HFFc6 (cell line): ENCODE measurements at regions not wholly inside any gene's neighbourhood (a gene's known extent, or its start where the extent isn't known, plus 50 kb on each side); places are given as distances from the start of the nearest gene placed in this dataset.

Source experiments
- DNase-seq: peaks from one replicate; pipeline ENCODE4 v3.0.0-alpha.2; 2018
- H3K27ac Mint-ChIP-seq: 2 replicates; pipeline ENCODE4 v1.8.0; 2020; ENCODE audit warnings: mild to moderate bottlenecking, mixed read lengths
- H3K27me3 Mint-ChIP-seq: 2 replicates; pipeline ENCODE4 v1.8.0; 2021; ENCODE audit warnings: mild to moderate bottlenecking, moderate library complexity, mixed read lengths; ENCODE audit not compliant: insufficient read depth
- H3K36me3 Mint-ChIP-seq: 2 replicates; pipeline ENCODE4 v1.8.0; 2021; ENCODE audit warnings: low read depth, mixed read lengths
- H3K4me1 Mint-ChIP-seq: 2 replicates; pipeline ENCODE4 v1.8.0; 2020; ENCODE audit warnings: low read depth, mixed read lengths
- H3K4me3 Mint-ChIP-seq: 2 replicates; pipeline ENCODE4 v1.8.0; 2020; ENCODE audit warnings: mild to moderate bottlenecking, moderate library complexity, mixed read lengths
- H3K9me3 Mint-ChIP-seq: 2 replicates; pipeline ENCODE4 v1.8.0; 2020; ENCODE audit warnings: mild to moderate bottlenecking, mixed read lengths
- CTCF ChIP-seq: fragments of 200-600 bp; sonication (generic); IDR thresholded peaks from 2 replicates; pipeline ENCODE4 v1.5.0; 2021; ENCODE audit warnings: antibody characterized with exemption, mild to moderate bottlenecking

- Mint-ChIP-seq H3K4me1 (no peaks in the 10 kb centered on the region), H3K27me3 (no peaks in the 10 kb centered on the region; the same call in 1 of the 2 replicates), H3K36me3 (peaks cover 5% of the 10 kb centered on the region; the same call in 1 of the 2 replicates), H3K9me3 (peaks cover 41% of the 10 kb centered on the region), H3K27ac (no peak overlapping the region), H3K4me3 (no peak overlapping the region)
- no peak for TF ChIP-seq CTCF
- DNase-seq, result no peak
These were observed 873.0 kb downstream of the SORCS3 start for GRCh38 chr10:105514106-105514505.

GRCh38 chr10:105509517-105509916 lies 868.4 kb downstream of the SORCS3 start:
- Mint-ChIP-seq H3K27ac (no peak overlapping the region), H3K36me3 (peaks cover 5% of the 10 kb centered on the region; the same call in 1 of the 2 replicates), H3K27me3 (no peaks in the 10 kb centered on the region; the same call in 1 of the 2 replicates), H3K4me3 (no peak overlapping the region), H3K9me3 (peaks cover 41% of the 10 kb centered on the region), H3K4me1 (no peaks in the 10 kb centered on the region)
- DNase-seq, result no peak
- no peak for TF ChIP-seq CTCF

GRCh38 chr10:105506262-105506661 lies 865.2 kb downstream of the SORCS3 start:
- no peak overlapping the region for H3K4me3 Mint-ChIP-seq
- H3K36me3 Mint-ChIP-seq, result 0 out of 2 replicates have a peak, but pooled peaks cover under 1% of the 10 kb centered on the region

GRCh38 chr10:105503714-105504113 lies 862.6 kb downstream of the SORCS3 start:
- peaks cover 6% of the 10 kb centered on the region for H3K36me3 Mint-ChIP-seq
- H3K4me1 Mint-ChIP-seq, result no peaks in the 10 kb centered on the region
- H3K27me3 Mint-ChIP-seq, result no peaks in the 10 kb centered on the region
- H3K4me3 Mint-ChIP-seq, result no peak overlapping the region
- H3K9me3 Mint-ChIP-seq, result peaks cover 22% of the 10 kb centered on the region
- H3K27ac Mint-ChIP-seq, result no peak overlapping the region
- DNase-seq, result no peak
- no peak for TF ChIP-seq CTCF

More at GRCh38 chr10:105506262-105506661, 865.2 kb downstream of the SORCS3 start:
- Mint-ChIP-seq H3K27ac (no peak overlapping the region), H3K9me3 (peaks cover 22% of the 10 kb centered on the region), H3K4me1 (no peaks in the 10 kb centered on the region), H3K27me3 (no peaks in the 10 kb centered on the region)
- no peak for DNase-seq
- no peak for TF ChIP-seq CTCF

- no peak for TF ChIP-seq CTCF
- Mint-ChIP-seq H3K27me3 (no peaks in the 10 kb centered on the region), H3K9me3 (peaks cover 25% of the 10 kb centered on the region), H3K4me1 (no peaks in the 10 kb centered on the region), H3K4me3 (no peak overlapping the region), H3K27ac (no peak overlapping the region), H3K36me3 (peaks cover 6% of the 10 kb centered on the region)
- DNase-seq, result no peak
These were observed 861.0 kb downstream of the SORCS3 start for GRCh38 chr10:105502058-105502457.

- DNase-seq, result no peak
- H3K9me3 Mint-ChIP-seq, result peaks cover 41% of the 10 kb centered on the region
- H3K27me3 Mint-ChIP-seq, result no peaks in the 10 kb centered on the region
- H3K4me1 Mint-ChIP-seq, result no peaks in the 10 kb centered on the region
- H3K27ac Mint-ChIP-seq, result no peak overlapping the region
- H3K36me3 Mint-ChIP-seq, result peaks cover 6% of the 10 kb centered on the region
- TF ChIP-seq CTCF, result no peak
- no peak overlapping the region for H3K4me3 Mint-ChIP-seq
These were observed 853.9 kb downstream of the SORCS3 start for GRCh38 chr10:105494944-105495343.
